ENCODE measurements at regions not wholly inside any gene's neighbourhood (a gene's known extent, or its start where the extent isn't known, plus 50 kb on each side); places are given as distances from the start of the nearest gene placed in this dataset.

GRCh38 chr2:182541268-182541667, 114.4 kb upstream of the PDE1A start:
- TF ChIP-seq POLR2AphosphoS5 (IDR thresholded peaks at IDR 0.05) (no peak), POLR2A (IDR thresholded peaks at IDR 0.05) (no peak), CTCF (IDR thresholded peaks at IDR 0.05) (no peak)

All from stomach (tissue), 4 donors.